ENCODE measurements at regions not wholly inside any gene's neighbourhood (a gene's known extent, or its start where the extent isn't known, plus 50 kb on each side); places are given as distances from the start of the nearest gene placed in this dataset.

DNA sequence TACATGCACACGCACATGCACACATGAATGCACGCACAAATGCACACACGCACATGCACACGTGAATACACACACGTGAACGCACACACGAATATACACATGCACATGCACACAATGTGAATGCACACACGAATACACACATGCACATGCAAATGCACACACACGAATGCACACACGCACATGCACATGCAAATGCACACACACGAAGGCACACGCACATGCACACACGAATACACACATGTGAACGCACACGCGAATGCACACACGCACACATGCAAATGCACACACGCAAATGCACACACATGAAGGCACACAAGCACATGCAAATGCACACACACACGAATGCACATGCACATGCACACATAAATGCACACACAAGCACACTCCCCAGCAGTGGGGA, 68.6 kb upstream of the GPC1 start:
- TF ChIP-seq POLR2A (IDR thresholded peaks at IDR 0.05; ENCODE audit: low read depth, low read length) (no peak), POU2F2 (IDR thresholded peaks at IDR 0.05; ENCODE audit: low read depth, low read length) (peak; percentile 67; the same call in 1 of the 2 replicates)
- DNase-seq (ENCODE audit: insufficient read length, low spot score) (no peak), FAIRE-seq (peak; percentile 50)

GRCh38 chr2:240367721-240368120, 67.7 kb upstream of the GPC1 start:
- FAIRE-seq = no peak
- TF ChIP-seq POLR2A (IDR thresholded peaks at IDR 0.05; ENCODE audit: low read depth, low read length) (no peak), SPI1 (IDR thresholded peaks at IDR 0.05; ENCODE audit: low read depth, low read length) (no peak), POU2F2 (IDR thresholded peaks at IDR 0.05; ENCODE audit: low read depth, low read length) (no peak), POLR2AphosphoS5 (IDR thresholded peaks at IDR 0.05; ENCODE audit: low read depth, low read length) (no peak), PAX5 (IDR thresholded peaks at IDR 0.05; ENCODE audit: insufficient read depth, low read length, severe bottlenecking) (no peak), TAF1 (IDR thresholded peaks at IDR 0.05; ENCODE audit: low read depth, low read length) (no peak)

GRCh38 chr2:240368781-240369331, 66.6 kb upstream of the GPC1 start:
- TF ChIP-seq PAX5 (IDR thresholded peaks at IDR 0.05; ENCODE audit: insufficient read depth, low read length, severe bottlenecking) (no peak), POLR2A (IDR thresholded peaks at IDR 0.05; ENCODE audit: low read depth, low read length) (no peak), TAF1 (IDR thresholded peaks at IDR 0.05; ENCODE audit: low read depth, low read length) (no peak), POLR2AphosphoS5 (IDR thresholded peaks at IDR 0.05; ENCODE audit: low read depth, low read length) (no peak), POU2F2 (IDR thresholded peaks at IDR 0.05; ENCODE audit: low read depth, low read length) (no peak), SPI1 (IDR thresholded peaks at IDR 0.05; ENCODE audit: low read depth, low read length) (no peak)
- FAIRE-seq (no peak), DNase-seq (ENCODE audit: insufficient read length, low spot score) (no peak)

More at GRCh38 chr2:240367721-240368120, 67.7 kb upstream of the GPC1 start:
- DNase-seq (ENCODE audit: insufficient read length, low spot score) = no peak

DNA sequence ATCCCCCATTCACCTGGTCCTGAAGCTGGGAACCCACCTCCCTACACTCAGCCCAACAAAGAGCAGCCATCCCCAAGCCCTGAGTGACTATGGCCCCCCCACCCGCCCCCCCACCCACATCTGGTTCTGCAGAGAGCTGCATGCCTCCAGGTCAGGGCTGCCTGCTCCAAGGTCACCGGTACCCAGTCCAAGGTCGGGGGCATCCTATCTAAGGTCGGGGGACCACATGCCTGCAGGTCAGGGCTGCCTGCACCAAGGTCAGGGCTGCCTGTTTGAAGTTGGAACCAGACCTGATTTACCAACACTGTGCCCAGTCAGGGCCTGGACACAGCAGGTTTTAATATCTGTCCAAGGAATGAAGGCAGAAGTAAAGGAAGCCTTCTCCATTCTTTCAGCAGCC, 66.1 kb upstream of the GPC1 start:
- no peak for TF ChIP-seq POU2F2 (IDR thresholded peaks at IDR 0.05; ENCODE audit: low read depth, low read length)
- no peak for TF ChIP-seq TAF1 (IDR thresholded peaks at IDR 0.05; ENCODE audit: low read depth, low read length)
- no peak for TF ChIP-seq PAX5 (IDR thresholded peaks at IDR 0.05; ENCODE audit: insufficient read depth, low read length, severe bottlenecking)
- no peak for TF ChIP-seq POLR2AphosphoS5 (IDR thresholded peaks at IDR 0.05; ENCODE audit: low read depth, low read length)
- TF ChIP-seq SPI1 (IDR thresholded peaks at IDR 0.05; ENCODE audit: low read depth, low read length) = no peak
- no peak for TF ChIP-seq POLR2A (IDR thresholded peaks at IDR 0.05; ENCODE audit: low read depth, low read length)
- FAIRE-seq = no peak

GRCh38 chr2:240369801-240370585, 65.5 kb upstream of the GPC1 start:
- no peak for FAIRE-seq
- TF ChIP-seq TAF1 (IDR thresholded peaks at IDR 0.05; ENCODE audit: low read depth, low read length) = no peak
- TF ChIP-seq POU2F2 (IDR thresholded peaks at IDR 0.05; ENCODE audit: low read depth, low read length) = no peak
- no peak for TF ChIP-seq POLR2A (IDR thresholded peaks at IDR 0.05; ENCODE audit: low read depth, low read length)
- no peak for TF ChIP-seq SPI1 (IDR thresholded peaks at IDR 0.05; ENCODE audit: low read depth, low read length)
- TF ChIP-seq POLR2AphosphoS5 (IDR thresholded peaks at IDR 0.05; ENCODE audit: low read depth, low read length) = no peak
- no peak for TF ChIP-seq PAX5 (IDR thresholded peaks at IDR 0.05; ENCODE audit: insufficient read depth, low read length, severe bottlenecking)
- no peak for DNase-seq (ENCODE audit: insufficient read length, low spot score)

More for the DNA sequence above, 66.1 kb upstream of the GPC1 start:
- DNase-seq (ENCODE audit: insufficient read length, low spot score) = no peak

GRCh38 chr2:240371129-240372000, 64.1 kb upstream of the GPC1 start:
- no peak for TF ChIP-seq SPI1 (IDR thresholded peaks at IDR 0.05; ENCODE audit: low read depth, low read length)
- TF ChIP-seq PAX5 (IDR thresholded peaks at IDR 0.05; ENCODE audit: insufficient read depth, low read length, severe bottlenecking) = no peak
- no peak for TF ChIP-seq TAF1 (IDR thresholded peaks at IDR 0.05; ENCODE audit: low read depth, low read length)
- no peak for TF ChIP-seq POLR2A (IDR thresholded peaks at IDR 0.05; ENCODE audit: low read depth, low read length)
- TF ChIP-seq POLR2AphosphoS5 (IDR thresholded peaks at IDR 0.05; ENCODE audit: low read depth, low read length) = no peak
- no peak for TF ChIP-seq POU2F2 (IDR thresholded peaks at IDR 0.05; ENCODE audit: low read depth, low read length)
- no peak for FAIRE-seq
- DNase-seq (ENCODE audit: insufficient read length, low spot score) = no peak

DNA sequence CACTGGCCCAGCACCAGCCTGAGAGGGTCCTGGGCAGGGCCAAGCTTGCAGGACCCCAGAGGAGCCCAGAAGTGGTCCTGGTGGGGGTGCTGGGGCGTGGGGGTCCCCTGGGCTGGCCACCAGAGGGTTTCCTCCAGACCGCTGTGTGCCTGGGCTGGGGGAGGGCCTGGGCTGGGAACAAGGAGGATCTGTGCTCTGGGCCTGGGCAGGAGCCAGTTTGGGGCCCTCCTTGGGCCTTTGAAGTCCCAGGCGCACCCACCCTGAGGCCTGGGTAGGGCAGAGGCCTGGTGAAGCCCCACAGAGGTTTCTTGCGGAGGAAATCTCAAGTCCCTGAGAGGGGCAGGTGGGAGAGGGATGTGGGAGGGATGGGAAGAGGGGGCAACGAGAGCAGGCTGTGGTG, 63.4 kb upstream of the GPC1 start:
- TF ChIP-seq PAX5 (IDR thresholded peaks at IDR 0.05; ENCODE audit: insufficient read depth, low read length, severe bottlenecking) (no peak), POU2F2 (IDR thresholded peaks at IDR 0.05; ENCODE audit: low read depth, low read length) (no peak), SPI1 (IDR thresholded peaks at IDR 0.05; ENCODE audit: low read depth, low read length) (no peak), TAF1 (IDR thresholded peaks at IDR 0.05; ENCODE audit: low read depth, low read length) (no peak), POLR2AphosphoS5 (IDR thresholded peaks at IDR 0.05; ENCODE audit: low read depth, low read length) (no peak), POLR2A (IDR thresholded peaks at IDR 0.05; ENCODE audit: low read depth, low read length) (no peak)
- no peak for FAIRE-seq
- no peak for DNase-seq (ENCODE audit: insufficient read length, low spot score)

DNA sequence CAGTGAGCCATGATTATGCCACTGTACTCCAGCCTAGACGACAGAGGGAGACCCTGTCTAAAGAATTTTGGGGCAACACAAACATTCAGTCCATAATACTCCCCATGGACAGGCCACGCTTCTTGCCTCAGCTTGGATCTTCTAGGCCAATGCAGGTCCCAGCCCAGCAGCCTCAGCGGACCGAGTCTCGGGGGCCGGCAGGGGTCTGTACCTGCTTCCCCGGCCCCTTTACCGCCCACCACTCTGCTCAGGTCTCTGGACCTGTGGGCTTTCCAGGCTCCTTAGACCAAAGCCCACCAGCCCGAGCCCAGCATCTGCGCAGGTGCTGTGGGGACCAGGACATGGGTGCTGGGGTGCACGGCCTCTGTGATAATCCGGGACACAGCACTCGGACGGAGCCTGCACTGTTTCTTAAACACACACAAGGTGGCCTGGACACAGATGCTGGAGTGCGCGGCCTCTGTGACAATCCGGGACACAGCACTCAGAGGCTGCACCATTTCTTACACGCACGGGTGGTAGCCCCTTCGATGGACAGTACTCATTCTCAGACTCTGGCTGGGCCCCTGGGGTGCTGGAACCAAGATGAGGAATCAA, 62.1 kb upstream of the GPC1 start:
- no peak for TF ChIP-seq POLR2AphosphoS5 (IDR thresholded peaks at IDR 0.05; ENCODE audit: low read depth, low read length)
- no peak for TF ChIP-seq POLR2A (IDR thresholded peaks at IDR 0.05; ENCODE audit: low read depth, low read length)
- TF ChIP-seq SPI1 (IDR thresholded peaks at IDR 0.05; ENCODE audit: low read depth, low read length) = no peak
- no peak for TF ChIP-seq TAF1 (IDR thresholded peaks at IDR 0.05; ENCODE audit: low read depth, low read length)
- TF ChIP-seq POU2F2 (IDR thresholded peaks at IDR 0.05; ENCODE audit: low read depth, low read length) = no peak
- TF ChIP-seq PAX5 (IDR thresholded peaks at IDR 0.05; ENCODE audit: insufficient read depth, low read length, severe bottlenecking) = no peak
- FAIRE-seq (no peak), DNase-seq (ENCODE audit: insufficient read length, low spot score) (no peak)
